GM10248 (cell line): ENCODE measurements at regions not wholly inside any gene's neighbourhood (a gene's known extent, or its start where the extent isn't known, plus 50 kb on each side); places are given as distances from the start of the nearest gene placed in this dataset.
"Not testable (repeated sequence)": the region's sequence is repeated elsewhere in the genome, so short reads cannot be mapped to it uniquely, and the experiment has no call there.

Source experiments
- CTCF ChIA-PET: fragments of 300-600 bp; sonication (Branson Sonifier 250); formaldehyde crosslinking; extraction: SDS; loops from one replicate; lab custom pipeline; 2021; ENCODE audit warnings: antibody characterized with exemption; lab: Yijun Ruan, JAX
- POLR2A ChIA-PET: fragments of 350-650 bp; sonication (Branson Sonifier 250); formaldehyde crosslinking; extraction: SDS; loops from one replicate; lab custom pipeline; 2020; ENCODE audit warnings: antibody characterized with exemption; lab: Yijun Ruan, JAX
- DNase-seq: peaks from one replicate; pipeline ENCODE4 v3.0.0; 2012; ENCODE audit errors: extremely low spot score
- CTCF ChIP-seq: IDR thresholded peaks from 2 replicates; pipeline ENCODE4 v1.5.1; 2012; ENCODE audit warnings: mild to moderate bottlenecking, low read depth; ENCODE audit errors: extremely low read depth, missing control alignments, control extremely low read depth

GRCh38 chr16:65312795-65313194 is 190.9 kb upstream of the CDH11 start:
- no peak for TF ChIP-seq CTCF
- POLR2A ChIA-PET = no interaction called here
- DNase-seq = no peak
- CTCF ChIA-PET = no interaction called here

GRCh38 chr16:65312071-65312470 is 190.2 kb upstream of the CDH11 start:
- CTCF ChIA-PET = no interaction called here
- POLR2A ChIA-PET = no interaction called here
- no peak for DNase-seq

GRCh38 chr16:65310491-65310890 is 188.6 kb upstream of the CDH11 start:
- POLR2A ChIA-PET, DNase-seq, CTCF ChIA-PET: not testable (repeated sequence)

More at GRCh38 chr16:65312071-65312470, 190.2 kb upstream of the CDH11 start:
- no peak for TF ChIP-seq CTCF

- CTCF ChIA-PET = no interaction called here
- POLR2A ChIA-PET = no interaction called here
- TF ChIP-seq CTCF = no peak
- DNase-seq = no peak
Measured at GRCh38 chr16:65309354-65309753, 187.5 kb upstream of the CDH11 start.

GRCh38 chr16:65308506-65308905 is 186.6 kb upstream of the CDH11 start:
- no peak for DNase-seq
- POLR2A ChIA-PET = no interaction called here
- no peak for TF ChIP-seq CTCF
- CTCF ChIA-PET = interaction anchor here (2.9 kb wide), 1 partner anchor 11 kb away, joined by 9 read pairs; no protein-coding TSS in a partner anchor

GRCh38 chr16:65307286-65307685 is 185.4 kb upstream of the CDH11 start:
- CTCF ChIA-PET = interaction anchor here (2.9 kb wide), 1 partner anchor 10 kb away, joined by 9 read pairs; no protein-coding TSS in a partner anchor
- POLR2A ChIA-PET = no interaction called here
- DNase-seq = no peak
- no peak for TF ChIP-seq CTCF

GRCh38 chr16:65306722-65307121 is 184.9 kb upstream of the CDH11 start:
- CTCF ChIA-PET = interaction anchor here (2.9 kb wide), 1 partner anchor 9 kb away, joined by 9 read pairs; no protein-coding TSS in a partner anchor
- POLR2A ChIA-PET = no interaction called here
- DNase-seq = no peak
- TF ChIP-seq CTCF = no peak
